DND-41 (cell line): ENCODE measurements at regions not wholly inside any gene's neighbourhood (a gene's known extent, or its start where the extent isn't known, plus 50 kb on each side); places are given as distances from the start of the nearest gene placed in this dataset.

Experiments
- EZH2 ChIP-seq: IDR thresholded peaks from 3 replicates; pipeline ENCODE4 v1.6.1; 2012; ENCODE audit warnings: borderline replicate concordance, low read depth, mild to moderate bottlenecking, moderate library complexity, low read length, inconsistent platforms; ENCODE audit not compliant: severe bottlenecking
- TF ChIP-seq, protein P1 (sequence below): IDR thresholded peaks from 2 replicates; pipeline ENCODE4 v1.5.1; 2012; ENCODE audit warnings: borderline replicate concordance, low read length, moderate library complexity, mild to moderate bottlenecking; ENCODE audit not compliant: poor library complexity, severe bottlenecking; ENCODE audit errors: extremely low read depth

DNA sequence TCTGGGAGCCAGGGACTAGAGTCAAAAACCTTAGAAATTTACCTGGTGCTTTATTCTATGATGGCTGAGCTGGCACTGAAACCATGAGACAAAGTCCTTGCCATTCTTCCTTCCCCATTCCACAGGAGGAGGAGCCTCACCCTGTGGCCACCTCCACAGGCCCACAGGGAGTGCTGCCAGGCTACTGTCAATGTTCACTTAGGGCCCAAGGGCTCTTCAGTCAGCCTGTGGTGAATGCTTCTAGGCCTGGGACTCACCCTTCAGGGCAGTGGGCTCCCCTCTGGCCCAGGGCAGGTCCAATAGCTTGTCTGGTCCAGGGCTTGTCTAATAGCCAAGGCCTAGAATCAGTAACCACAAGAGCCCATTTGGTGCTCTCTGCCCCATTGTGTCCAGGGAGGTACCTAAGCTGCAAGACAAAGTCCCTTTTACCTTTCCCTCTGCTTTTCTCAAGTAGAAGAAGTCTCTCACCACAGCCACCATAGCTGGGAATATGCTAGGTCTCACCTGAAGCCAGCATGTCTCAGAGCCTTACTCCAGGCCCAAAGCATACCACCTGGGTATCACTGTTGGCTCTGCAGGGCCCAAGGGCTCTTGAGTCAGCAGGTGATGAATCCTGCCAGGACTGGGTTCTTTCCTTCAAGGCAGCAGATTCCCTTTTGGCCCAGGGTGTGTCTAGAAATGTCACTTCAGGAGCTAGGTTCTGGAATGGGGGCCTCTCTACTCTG is 61.8 kb upstream of the CHRNB4 start:
- TF ChIP-seq, protein P1, sequence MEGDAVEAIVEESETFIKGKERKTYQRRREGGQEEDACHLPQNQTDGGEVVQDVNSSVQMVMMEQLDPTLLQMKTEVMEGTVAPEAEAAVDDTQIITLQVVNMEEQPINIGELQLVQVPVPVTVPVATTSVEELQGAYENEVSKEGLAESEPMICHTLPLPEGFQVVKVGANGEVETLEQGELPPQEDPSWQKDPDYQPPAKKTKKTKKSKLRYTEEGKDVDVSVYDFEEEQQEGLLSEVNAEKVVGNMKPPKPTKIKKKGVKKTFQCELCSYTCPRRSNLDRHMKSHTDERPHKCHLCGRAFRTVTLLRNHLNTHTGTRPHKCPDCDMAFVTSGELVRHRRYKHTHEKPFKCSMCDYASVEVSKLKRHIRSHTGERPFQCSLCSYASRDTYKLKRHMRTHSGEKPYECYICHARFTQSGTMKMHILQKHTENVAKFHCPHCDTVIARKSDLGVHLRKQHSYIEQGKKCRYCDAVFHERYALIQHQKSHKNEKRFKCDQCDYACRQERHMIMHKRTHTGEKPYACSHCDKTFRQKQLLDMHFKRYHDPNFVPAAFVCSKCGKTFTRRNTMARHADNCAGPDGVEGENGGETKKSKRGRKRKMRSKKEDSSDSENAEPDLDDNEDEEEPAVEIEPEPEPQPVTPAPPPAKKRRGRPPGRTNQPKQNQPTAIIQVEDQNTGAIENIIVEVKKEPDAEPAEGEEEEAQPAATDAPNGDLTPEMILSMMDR: no peak
- no peak for TF ChIP-seq EZH2
